GM13977 (cell line): ENCODE measurements at regions not wholly inside any gene's neighbourhood (a gene's known extent, or its start where the extent isn't known, plus 50 kb on each side); places are given as distances from the start of the nearest gene placed in this dataset.

Source experiments
- DNase-seq: peaks from one replicate; pipeline ENCODE4 v3.0.0; 2012; ENCODE audit warnings: low spot score
- in situ Hi-C: fragments of 300-500 bp; cut with MboI; formaldehyde crosslinking; loops from one replicate; pipeline ENCODE4 v1.12.0; 2022; ENCODE audit warnings: low sequenced_read_pairs, low pct_unique_long_range_greater_than_20kb, mixed read lengths, inconsistent platforms; ENCODE audit not compliant: unreplicated experiment
- TF ChIP-seq, protein P1 (sequence below): IDR thresholded peaks from 2 replicates; pipeline ENCODE4 v1.5.1; 2012; ENCODE audit warnings: mild to moderate bottlenecking, control low read depth; ENCODE audit not compliant: insufficient read depth; ENCODE audit errors: extremely low read depth, missing control alignments

DNA sequence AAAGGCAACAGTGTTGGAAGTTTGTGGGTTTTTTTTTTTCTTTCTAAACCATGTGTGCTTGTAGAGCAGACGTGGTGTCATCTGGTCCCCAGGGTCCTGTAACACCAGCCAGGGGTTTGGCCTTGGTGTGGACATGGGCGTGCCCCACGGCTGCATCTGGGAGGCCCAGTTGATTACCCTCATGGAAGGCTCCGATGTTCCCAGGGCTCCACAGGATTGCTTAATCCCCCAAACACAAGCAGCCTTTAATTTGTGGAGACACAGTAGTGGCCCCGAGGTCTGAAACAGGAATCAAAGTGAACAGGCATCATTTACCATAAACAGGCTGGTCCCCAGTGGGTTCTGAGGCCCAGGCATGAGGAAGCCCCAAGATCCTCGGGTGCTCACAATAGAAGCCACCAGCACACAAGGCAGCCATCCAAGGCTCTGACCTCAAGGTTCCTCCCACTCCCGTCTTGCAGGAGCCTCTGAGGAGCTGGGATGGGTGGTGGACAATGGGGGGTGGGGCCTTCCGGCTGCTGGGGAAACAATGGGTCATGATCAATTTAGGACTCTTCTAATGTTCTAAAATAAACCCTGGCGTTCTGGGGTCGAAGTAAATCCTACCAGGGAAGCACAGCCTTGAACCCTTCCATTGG lies 115.0 kb upstream of the CD82 start:
- in situ Hi-C loops = no loop called here
- TF ChIP-seq, protein P1, sequence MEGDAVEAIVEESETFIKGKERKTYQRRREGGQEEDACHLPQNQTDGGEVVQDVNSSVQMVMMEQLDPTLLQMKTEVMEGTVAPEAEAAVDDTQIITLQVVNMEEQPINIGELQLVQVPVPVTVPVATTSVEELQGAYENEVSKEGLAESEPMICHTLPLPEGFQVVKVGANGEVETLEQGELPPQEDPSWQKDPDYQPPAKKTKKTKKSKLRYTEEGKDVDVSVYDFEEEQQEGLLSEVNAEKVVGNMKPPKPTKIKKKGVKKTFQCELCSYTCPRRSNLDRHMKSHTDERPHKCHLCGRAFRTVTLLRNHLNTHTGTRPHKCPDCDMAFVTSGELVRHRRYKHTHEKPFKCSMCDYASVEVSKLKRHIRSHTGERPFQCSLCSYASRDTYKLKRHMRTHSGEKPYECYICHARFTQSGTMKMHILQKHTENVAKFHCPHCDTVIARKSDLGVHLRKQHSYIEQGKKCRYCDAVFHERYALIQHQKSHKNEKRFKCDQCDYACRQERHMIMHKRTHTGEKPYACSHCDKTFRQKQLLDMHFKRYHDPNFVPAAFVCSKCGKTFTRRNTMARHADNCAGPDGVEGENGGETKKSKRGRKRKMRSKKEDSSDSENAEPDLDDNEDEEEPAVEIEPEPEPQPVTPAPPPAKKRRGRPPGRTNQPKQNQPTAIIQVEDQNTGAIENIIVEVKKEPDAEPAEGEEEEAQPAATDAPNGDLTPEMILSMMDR = no peak
- DNase-seq = no peak

DNA sequence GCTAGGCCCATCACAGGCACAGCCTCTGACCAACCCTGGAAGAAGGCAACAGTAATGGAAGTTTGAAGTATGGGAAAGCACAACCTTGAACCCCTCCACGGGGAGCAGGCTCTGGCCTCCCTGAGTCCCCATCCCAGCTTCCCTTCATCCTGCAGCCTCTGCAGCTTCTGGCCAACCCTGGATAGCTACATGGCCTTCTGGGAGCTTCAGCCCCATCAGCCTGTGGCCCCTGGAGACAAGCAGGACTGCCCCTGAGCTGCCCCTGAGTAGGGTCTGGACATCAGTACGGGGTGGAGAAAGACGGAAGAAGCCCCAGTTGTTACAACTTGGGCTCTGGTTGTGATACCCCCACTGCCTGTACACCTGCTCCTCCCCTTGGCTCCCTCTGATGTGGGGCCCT lies 113.8 kb upstream of the CD82 start:
- no peak for DNase-seq
- TF ChIP-seq, protein P1 = no peak
- in situ Hi-C loops = no loop called here

DNA sequence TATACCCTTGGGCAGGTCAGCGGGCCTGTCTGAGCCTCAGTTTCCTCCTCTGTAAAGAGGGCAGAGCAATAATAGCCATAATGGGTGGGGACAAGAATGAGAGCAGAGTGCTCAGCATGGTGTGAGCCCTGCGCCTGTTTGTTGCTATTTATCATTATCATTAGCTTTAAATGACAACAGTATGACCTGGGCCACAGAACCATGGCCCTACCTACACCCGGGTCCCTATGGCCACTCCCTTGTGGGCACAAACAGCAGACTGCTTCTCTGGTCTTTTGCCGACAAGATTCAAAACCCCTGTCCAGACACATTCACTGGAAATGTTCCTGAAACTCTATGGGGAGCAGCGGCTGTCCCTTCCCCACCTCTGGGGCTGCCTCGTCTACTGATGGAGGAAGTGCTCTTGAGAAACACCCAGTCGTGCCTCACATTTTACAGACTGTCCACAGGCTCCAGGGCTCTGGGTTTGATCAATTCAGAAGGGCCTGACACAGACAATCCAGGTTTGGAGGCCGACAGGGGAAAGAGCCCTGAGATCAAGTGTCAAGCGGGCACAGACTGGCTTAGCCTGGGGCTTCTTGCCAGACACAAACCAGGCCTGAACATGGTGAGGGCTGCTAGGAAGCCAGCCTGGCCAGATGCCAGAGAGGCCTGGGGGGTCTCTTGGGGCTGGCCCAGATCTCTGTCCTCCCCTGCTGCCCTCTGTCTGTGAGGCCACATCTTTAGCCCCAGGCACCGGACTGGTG lies 112.5 kb upstream of the CD82 start:
- no peak for DNase-seq
- TF ChIP-seq, protein P1 = no peak
- in situ Hi-C loops = no loop called here

DNA sequence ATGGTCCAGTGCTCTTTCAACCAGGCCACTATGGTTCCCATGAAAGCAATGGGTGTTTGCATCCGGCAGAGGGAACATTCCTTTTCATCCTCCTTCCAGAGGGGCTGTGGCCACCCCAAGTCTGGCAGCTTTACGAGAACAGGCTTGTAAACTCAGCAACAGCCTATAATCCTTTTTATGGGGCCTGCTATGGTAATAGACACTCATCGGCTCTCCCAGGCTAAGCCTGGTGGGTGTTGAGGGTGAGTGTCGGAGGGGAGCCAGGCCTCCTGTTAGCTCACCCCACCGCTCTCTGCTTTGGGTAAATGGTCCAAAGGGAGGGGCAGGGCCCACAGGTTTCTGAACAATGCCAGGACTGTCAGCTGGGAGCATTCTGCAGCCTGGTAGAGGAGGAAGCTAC lies 111.6 kb upstream of the CD82 start:
- in situ Hi-C loops = no loop called here
- DNase-seq = no peak
- TF ChIP-seq, protein P1 = no peak

DNA sequence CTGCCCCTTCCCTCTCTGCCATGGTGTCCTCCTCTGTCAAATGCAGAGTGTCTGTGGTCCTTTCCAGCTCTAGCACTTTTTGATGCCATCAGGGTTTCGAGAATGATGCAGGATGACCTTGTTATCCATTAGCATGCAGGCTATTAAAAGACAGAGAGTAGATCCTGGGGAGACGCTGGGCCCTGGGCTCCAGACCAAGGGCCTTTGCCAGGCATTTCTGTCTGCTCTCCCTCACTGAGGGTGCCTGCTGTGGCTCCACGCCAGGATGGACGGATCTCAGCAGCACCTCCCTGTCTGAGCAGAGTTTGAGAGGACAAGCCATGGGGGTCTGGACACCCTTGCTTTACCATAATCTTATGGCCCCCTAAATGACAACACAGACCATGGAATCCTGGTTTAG lies 110.8 kb upstream of the CD82 start:
- TF ChIP-seq, protein P1 = no peak
- in situ Hi-C loops = no loop called here
- DNase-seq = no peak

DNA sequence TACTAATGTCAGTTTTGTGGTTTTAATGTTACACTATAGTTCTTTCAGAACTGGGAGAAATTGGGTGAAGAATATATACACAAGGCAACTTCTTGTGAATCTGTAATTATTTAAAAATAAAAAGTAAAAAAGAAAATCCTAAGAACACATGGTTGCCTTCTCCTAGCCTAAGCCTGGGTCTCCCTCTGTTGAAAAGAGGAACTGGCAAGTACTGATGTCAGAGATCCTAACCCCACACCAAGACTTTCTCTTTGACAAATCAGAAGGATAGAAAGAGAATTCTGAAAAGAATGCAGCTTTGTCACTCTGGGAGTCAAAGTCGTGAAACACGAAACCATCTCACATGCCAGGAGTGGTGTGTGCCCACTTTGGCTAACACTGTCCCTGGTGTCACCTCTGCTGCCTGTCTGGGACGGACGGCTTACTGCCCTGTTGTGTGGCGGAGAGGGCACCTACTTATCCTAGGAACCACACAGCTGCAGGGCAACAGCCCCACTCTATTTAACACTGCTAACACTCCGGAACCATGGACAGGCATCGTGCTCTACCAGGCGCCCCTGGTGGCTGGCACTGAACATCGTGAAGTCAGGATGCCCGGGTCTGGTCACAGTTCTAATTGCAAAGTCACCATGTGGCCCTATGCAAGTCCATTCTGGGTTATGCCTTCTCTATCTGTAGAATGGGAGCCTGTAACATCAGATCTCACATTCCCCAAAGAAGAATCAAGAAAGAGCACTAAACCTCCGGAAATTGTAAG lies 108.7 kb upstream of the CD82 start:
- DNase-seq = no peak
- TF ChIP-seq, protein P1 = peak; percentile 20
- in situ Hi-C loops = no loop called here
